HEK293 (cell line): ENCODE measurements at regions not wholly inside any gene's neighbourhood (a gene's known extent, or its start where the extent isn't known, plus 50 kb on each side); places are given as distances from the start of the nearest gene placed in this dataset.
A peak's percentile ranks its signal among the peaks of the same experiment; 100 is the strongest.

Source experiments
- BCL11A ChIP-seq: fragments of 450-650 bp; formaldehyde crosslinking; IDR thresholded peaks from 2 replicates; pipeline ENCODE4 v1.5.1; 2016; ENCODE audit warnings: low read depth, missing biosample characterization, missing genetic modification characterization
- EGR2 ChIP-seq: fragments of 450-650 bp; formaldehyde crosslinking; IDR thresholded peaks from 2 replicates; pipeline ENCODE4 v1.5.1; 2016; ENCODE audit warnings: low read depth, missing biosample characterization, missing genetic modification characterization
- ELK4 ChIP-seq: IDR thresholded peaks from 2 replicates; pipeline ENCODE4 v1.6.1; 2011; ENCODE audit warnings: mild to moderate bottlenecking, low read depth, low read length, borderline replicate concordance
- FEZF1 ChIP-seq: fragments of 450-650 bp; formaldehyde crosslinking; IDR thresholded peaks from 2 replicates; pipeline ENCODE4 v1.5.1; 2016; ENCODE audit warnings: missing biosample characterization, missing genetic modification characterization
- GLI4 ChIP-seq: fragments of 450-650 bp; formaldehyde crosslinking; IDR thresholded peaks from 2 replicates; pipeline ENCODE4 v1.5.1; 2016; ENCODE audit warnings: missing biosample characterization, missing genetic modification characterization
- HOXA7 ChIP-seq: sonication (generic); formaldehyde crosslinking; IDR thresholded peaks from 2 replicates; pipeline ENCODE4 v1.8.1; 2022; ENCODE audit warnings: missing genetic modification reagents, borderline replicate concordance
- KLF1 ChIP-seq: fragments of 450-650 bp; formaldehyde crosslinking; IDR thresholded peaks from 2 replicates; pipeline ENCODE4 v1.5.1; 2016; ENCODE audit warnings: missing biosample characterization, missing genetic modification characterization
- KLF10 ChIP-seq: fragments of 450-650 bp; IDR thresholded peaks from 2 replicates; pipeline ENCODE4 v1.5.1; 2018; ENCODE audit warnings: missing biosample characterization, mild to moderate bottlenecking, missing genetic modification characterization
- MEIS1 ChIP-seq: sonication (generic); formaldehyde crosslinking; IDR thresholded peaks from 2 replicates; pipeline ENCODE4 v1.8.1; 2022; ENCODE audit warnings: missing genetic modification reagents, mild to moderate bottlenecking, borderline replicate concordance
- OVOL3 ChIP-seq: fragments of 450-650 bp; formaldehyde crosslinking; IDR thresholded peaks from 2 replicates; pipeline ENCODE4 v1.5.1; 2016; ENCODE audit warnings: missing biosample characterization, missing genetic modification characterization
- SCRT1 ChIP-seq: fragments of 450-650 bp; formaldehyde crosslinking; IDR thresholded peaks from 2 replicates; pipeline ENCODE4 v1.5.1; 2016; ENCODE audit warnings: missing biosample characterization, missing genetic modification characterization, borderline replicate concordance
- SCRT2 ChIP-seq: fragments of 450-650 bp; formaldehyde crosslinking; IDR thresholded peaks from 2 replicates; pipeline ENCODE4 v1.5.1; 2016; ENCODE audit warnings: missing biosample characterization, missing genetic modification characterization
- ZBTB21 ChIP-seq: fragments of 450-650 bp; formaldehyde crosslinking; IDR thresholded peaks from 2 replicates; pipeline ENCODE4 v1.5.1; 2017; ENCODE audit warnings: missing biosample characterization, missing genetic modification characterization
- ZEB2 ChIP-seq: fragments of 450-650 bp; formaldehyde crosslinking; IDR thresholded peaks from 2 replicates; pipeline ENCODE4 v1.5.1; 2016; ENCODE audit warnings: missing biosample characterization, missing genetic modification characterization
- ZNF138 ChIP-seq: fragments of 450-650 bp; formaldehyde crosslinking; IDR thresholded peaks from 2 replicates; pipeline ENCODE4 v1.5.1; 2016; ENCODE audit warnings: missing biosample characterization, missing genetic modification characterization, borderline replicate concordance
- ZNF274 ChIP-seq, 2 experiments: fragments of 200-500 bp in 1 of 2; fragments of 450-650 bp in 1 of 2; sonication (Bioruptor generic) in 1 of 2; formaldehyde crosslinking in 1 of 2; IDR thresholded peaks; 2 replicates each; pipeline versions ENCODE4 v1.5.1 to v1.6.1; 2014 to 2016; ENCODE audit warnings: borderline replicate concordance in 1 of 2, inconsistent platforms in 1 of 2, low read length in 1 of 2, missing biosample characterization in 1 of 2, missing genetic modification characterization in 1 of 2
- ZNF473 ChIP-seq: fragments of 450-650 bp; formaldehyde crosslinking; IDR thresholded peaks from 2 replicates; pipeline ENCODE4 v1.5.1; 2017; ENCODE audit warnings: missing biosample characterization, missing genetic modification characterization
- ZNF513 ChIP-seq: fragments of 450-650 bp; IDR thresholded peaks from 2 replicates; pipeline ENCODE4 v1.5.1; 2018; ENCODE audit warnings: missing biosample characterization, missing genetic modification characterization
- ZNF555 ChIP-seq: fragments of 450-650 bp; formaldehyde crosslinking; conservative IDR thresholded peaks from 2 replicates; pipeline ENCODE4 v1.5.1; 2017; ENCODE audit warnings: missing biosample characterization, mild to moderate bottlenecking, missing genetic modification characterization, inconsistent platforms
- ZNF561 ChIP-seq: fragments of 450-650 bp; IDR thresholded peaks from 2 replicates; pipeline ENCODE4 v1.5.1; 2018; ENCODE audit warnings: missing biosample characterization, missing genetic modification characterization, borderline replicate concordance
- ZNF600 ChIP-seq: fragments of 450-650 bp; formaldehyde crosslinking; IDR thresholded peaks from 2 replicates; pipeline ENCODE4 v1.5.1; 2016; ENCODE audit warnings: missing biosample characterization, missing genetic modification characterization
- ZNF623 ChIP-seq: fragments of 450-650 bp; formaldehyde crosslinking; IDR thresholded peaks from 2 replicates; pipeline ENCODE4 v1.5.1; 2016; ENCODE audit warnings: missing biosample characterization, missing genetic modification characterization
- ZNF629 ChIP-seq: fragments of 450-650 bp; formaldehyde crosslinking; IDR thresholded peaks from 2 replicates; pipeline ENCODE4 v1.5.1; 2017; ENCODE audit warnings: missing biosample characterization, missing genetic modification characterization
- ZNF639 ChIP-seq: fragments of 450-650 bp; formaldehyde crosslinking; IDR thresholded peaks from 2 replicates; pipeline ENCODE4 v1.5.1; 2016; ENCODE audit warnings: missing biosample characterization, missing genetic modification characterization
- ZNF654 ChIP-seq: fragments of 450-650 bp; formaldehyde crosslinking; IDR thresholded peaks from 2 replicates; pipeline ENCODE4 v1.5.1; 2016; ENCODE audit warnings: low read depth, missing biosample characterization, missing genetic modification characterization
- ZNF692 ChIP-seq: fragments of 450-650 bp; formaldehyde crosslinking; IDR thresholded peaks from 2 replicates; pipeline ENCODE4 v1.5.1; 2016; ENCODE audit warnings: missing biosample characterization, missing genetic modification characterization
- ZNF704 ChIP-seq: fragments of 450-650 bp; formaldehyde crosslinking; IDR thresholded peaks from 2 replicates; pipeline ENCODE4 v1.5.1; 2016; ENCODE audit warnings: missing biosample characterization, missing genetic modification characterization
- ZNF707 ChIP-seq: fragments of 450-650 bp; formaldehyde crosslinking; IDR thresholded peaks from 2 replicates; pipeline ENCODE4 v1.5.1; 2016; ENCODE audit warnings: missing biosample characterization, missing genetic modification characterization
- ZNF843 ChIP-seq: fragments of 450-650 bp; formaldehyde crosslinking; IDR thresholded peaks from 2 replicates; pipeline ENCODE4 v1.5.1; 2016; ENCODE audit warnings: missing biosample characterization, missing genetic modification characterization
- ZSCAN18 ChIP-seq: fragments of 450-650 bp; formaldehyde crosslinking; IDR thresholded peaks from 2 replicates; pipeline ENCODE4 v1.5.1; 2016; ENCODE audit warnings: missing biosample characterization, missing genetic modification characterization

- peak; percentile 54; the same call in 1 of the 2 replicates for TF ChIP-seq FEZF1 (tag by site-specific recombination)
- TF ChIP-seq KLF1 (tag by site-specific recombination), result no peak
- 0 out of 2 replicates have a peak, but pooled peaks have one; percentile 26 for TF ChIP-seq ZNF692
- no peak for TF ChIP-seq HOXA7 (CRISPR knock-in tag)
- TF ChIP-seq ZNF629, result peak; percentile 84
- peak; percentile 61; the same call in 1 of the 2 replicates for TF ChIP-seq ZNF843 (tag by site-specific recombination)
- TF ChIP-seq ZNF600 (tag by site-specific recombination), result peak; percentile 75; the same call in 1 of the 2 replicates
- peak; percentile 89 for TF ChIP-seq SCRT2 (tag by site-specific recombination)
- peak; percentile 84 for TF ChIP-seq ZNF639 (tag by site-specific recombination)
- 0 out of 2 replicates have a peak, but pooled peaks have one; percentile 18 for TF ChIP-seq SCRT1 (tag by site-specific recombination)
- TF ChIP-seq ZNF138, result no peak
- no peak for TF ChIP-seq ZNF561 (tag by site-specific recombination)
- no peak for TF ChIP-seq ZNF473 (tag by site-specific recombination)
- TF ChIP-seq ZNF274 (IDR thresholded peaks at IDR 0.05; ENCODE audit: low read length), result no peak
- no peak for TF ChIP-seq ZNF274 (tag by site-specific recombination; IDR thresholded peaks at IDR 0.05; ENCODE audit: borderline replicate concordance)
- TF ChIP-seq ZNF623 (tag by site-specific recombination), result no peak
- TF ChIP-seq ELK4, result no peak
- no peak; the same call in 1 of the 2 replicates for TF ChIP-seq ZNF654
- TF ChIP-seq OVOL3 (tag by site-specific recombination), result no peak
- TF ChIP-seq ZEB2 (tag by site-specific recombination), result peak; percentile 70; the same call in 1 of the 2 replicates
- TF ChIP-seq MEIS1, result no peak
- peak; percentile 38; the same call in 1 of the 2 replicates for TF ChIP-seq ZBTB21 (tag by site-specific recombination)
- peak; percentile 62; the same call in 1 of the 2 replicates for TF ChIP-seq KLF10 (tag by site-specific recombination)
- no peak for TF ChIP-seq ZNF513 (tag by site-specific recombination)
- TF ChIP-seq GLI4 (tag by site-specific recombination), result no peak
- no peak for TF ChIP-seq EGR2
- no peak for TF ChIP-seq ZNF704 (tag by site-specific recombination)
- TF ChIP-seq BCL11A (tag by site-specific recombination), result peak; percentile 43; the same call in 1 of the 2 replicates
- no peak for TF ChIP-seq ZNF707 (tag by site-specific recombination)
- no peak for TF ChIP-seq ZSCAN18 (tag by site-specific recombination)
- TF ChIP-seq ZNF555 (tag by site-specific recombination), result no peak
These were observed 273.5 kb downstream of the FGFR2 start (continued) for GRCh38 chr10:121324678-121325213.
